ENCODE measurements at regions not wholly inside any gene's neighbourhood (a gene's known extent, or its start where the extent isn't known, plus 50 kb on each side); places are given as distances from the start of the nearest gene placed in this dataset.
"Not testable (repeated sequence)": the region's sequence is repeated elsewhere in the genome, so short reads cannot be mapped to it uniquely, and the experiment has no call there.

DNA sequence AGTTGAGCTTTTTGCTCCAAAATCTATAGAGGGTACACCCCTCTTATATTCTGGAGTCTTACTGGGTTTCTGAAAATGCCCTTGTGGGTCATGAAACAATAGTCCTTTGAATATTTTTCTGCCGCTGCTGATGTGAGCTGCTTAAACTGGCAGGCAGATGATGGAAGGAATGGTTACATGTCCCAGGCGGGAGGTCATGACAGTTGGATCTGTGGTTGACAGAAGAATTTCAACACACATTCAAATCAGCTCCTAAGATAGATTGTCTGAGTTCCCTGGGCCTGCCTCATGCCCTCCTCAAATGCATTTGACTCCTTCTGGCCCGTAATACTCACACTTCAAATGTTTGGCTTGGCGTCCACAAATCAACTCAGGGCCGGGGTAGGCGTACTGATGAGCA, 105.0 kb upstream of the IKBKE start:
- not testable (repeated sequence) for H3K79me2 ChIP-seq (ENCODE audit: insufficient read depth, low read length); DNase-seq (ENCODE audit: insufficient read length, low spot score, missing footprints); H3K36me3 ChIP-seq (ENCODE audit: insufficient read depth, low read length); H3K4me3 ChIP-seq (ENCODE audit: insufficient read depth, low read length); H4K20me1 ChIP-seq (ENCODE audit: insufficient read depth, low read length); H2AFZ ChIP-seq (ENCODE audit: low read length); H3K27me3 ChIP-seq (ENCODE audit: insufficient read depth, low read length); H3K9me3 ChIP-seq (ENCODE audit: low read depth, low read length); H3K4me1 ChIP-seq (ENCODE audit: insufficient read depth, low read length); H3K4me2 ChIP-seq (ENCODE audit: insufficient read depth, low read length)
- H3K27ac ChIP-seq (ENCODE audit: low read depth, low read length), result peak overlapping the region; percentile 51

DNA sequence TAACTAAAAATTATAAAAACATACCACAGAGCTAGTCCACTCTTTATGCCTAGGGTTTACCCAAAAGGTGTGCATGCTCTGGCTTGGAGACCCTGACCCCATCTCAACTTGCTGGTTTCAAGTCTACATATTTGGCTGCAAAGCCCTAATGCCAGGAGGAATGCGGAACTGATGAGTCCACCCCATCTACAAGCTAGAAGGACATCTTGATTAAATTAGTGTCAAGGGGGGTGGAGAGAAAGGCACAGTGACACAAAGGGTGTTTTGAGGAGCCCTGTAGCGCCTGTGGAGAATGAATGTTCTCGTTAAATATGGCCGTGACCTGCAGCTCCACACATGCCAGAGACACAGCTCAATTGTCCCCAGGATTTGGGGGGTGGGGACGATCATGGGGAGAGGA, 104.1 kb upstream of the IKBKE start:
- not testable (repeated sequence) for H3K9me3 ChIP-seq (ENCODE audit: low read depth, low read length); H3K79me2 ChIP-seq (ENCODE audit: insufficient read depth, low read length); H3K4me2 ChIP-seq (ENCODE audit: insufficient read depth, low read length); DNase-seq (ENCODE audit: insufficient read length, low spot score, missing footprints); H3K36me3 ChIP-seq (ENCODE audit: insufficient read depth, low read length); H3K27ac ChIP-seq (ENCODE audit: low read depth, low read length); H3K4me3 ChIP-seq (ENCODE audit: insufficient read depth, low read length); H3K4me1 ChIP-seq (ENCODE audit: insufficient read depth, low read length); H2AFZ ChIP-seq (ENCODE audit: low read length); H4K20me1 ChIP-seq (ENCODE audit: insufficient read depth, low read length); H3K27me3 ChIP-seq (ENCODE audit: insufficient read depth, low read length)

DNA sequence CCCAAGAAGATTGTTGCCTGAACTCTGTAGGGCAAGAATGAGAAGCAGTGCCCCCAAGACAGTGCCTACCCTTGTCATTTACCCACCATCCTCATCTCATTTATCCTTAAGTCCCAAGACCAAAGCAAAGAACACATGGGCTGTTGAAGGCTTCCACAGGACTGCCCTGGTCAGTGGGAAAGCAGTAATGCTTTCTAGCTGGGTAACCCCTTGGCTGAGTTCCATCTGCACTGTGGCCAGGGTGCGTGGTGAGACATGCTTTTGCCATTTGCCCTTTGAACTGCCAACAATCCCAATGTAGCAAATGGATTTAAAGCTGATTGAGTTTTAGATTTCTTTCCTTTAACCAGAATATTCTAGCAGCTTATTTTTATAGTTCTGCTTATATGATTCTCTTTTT, 103.5 kb upstream of the IKBKE start:
- not testable (repeated sequence) for H2AFZ ChIP-seq (ENCODE audit: low read length); H3K36me3 ChIP-seq (ENCODE audit: insufficient read depth, low read length); H3K4me1 ChIP-seq (ENCODE audit: insufficient read depth, low read length); H3K27me3 ChIP-seq (ENCODE audit: insufficient read depth, low read length); H3K79me2 ChIP-seq (ENCODE audit: insufficient read depth, low read length); H3K27ac ChIP-seq (ENCODE audit: low read depth, low read length); DNase-seq (ENCODE audit: insufficient read length, low spot score, missing footprints); H3K4me2 ChIP-seq (ENCODE audit: insufficient read depth, low read length); H3K4me3 ChIP-seq (ENCODE audit: insufficient read depth, low read length); H4K20me1 ChIP-seq (ENCODE audit: insufficient read depth, low read length); H3K9me3 ChIP-seq (ENCODE audit: low read depth, low read length)

DNA sequence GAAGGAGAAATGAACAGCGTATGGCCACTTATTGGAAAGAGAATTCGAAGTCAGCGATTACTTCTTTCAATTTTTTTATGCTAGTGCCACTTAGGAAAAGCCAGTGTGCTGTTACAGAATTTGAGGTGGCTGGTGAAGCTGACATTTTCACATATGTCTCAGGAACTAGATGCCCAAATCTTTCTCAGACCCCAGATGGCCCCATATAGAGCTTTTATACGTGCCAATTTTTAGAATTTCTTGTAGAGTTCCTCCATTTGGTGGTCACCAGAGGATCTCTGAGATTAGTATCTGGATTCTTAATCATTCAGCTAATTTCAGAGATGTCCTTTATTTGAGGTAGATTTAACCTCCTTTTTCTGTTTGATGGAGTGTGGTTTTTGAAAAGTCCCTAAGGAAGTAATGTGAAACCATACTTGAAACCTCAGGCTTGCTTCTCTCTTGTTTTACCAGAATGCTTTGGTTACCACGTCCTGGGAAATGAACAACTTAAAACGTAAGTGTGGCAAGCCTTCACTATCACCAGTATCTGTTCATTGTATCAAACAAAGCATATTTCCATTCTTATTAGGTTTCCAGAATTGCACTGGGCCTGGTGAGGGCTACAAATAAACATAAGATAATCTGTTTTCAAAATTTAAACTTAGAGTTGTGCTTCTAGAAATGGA, 102.2 kb upstream of the IKBKE start:
- not testable (repeated sequence) for H3K79me2 ChIP-seq (ENCODE audit: insufficient read depth, low read length); H3K36me3 ChIP-seq (ENCODE audit: insufficient read depth, low read length); H3K27me3 ChIP-seq (ENCODE audit: insufficient read depth, low read length); H3K9me3 ChIP-seq (ENCODE audit: low read depth, low read length); H3K4me2 ChIP-seq (ENCODE audit: insufficient read depth, low read length); H3K4me1 ChIP-seq (ENCODE audit: insufficient read depth, low read length); H2AFZ ChIP-seq (ENCODE audit: low read length); H4K20me1 ChIP-seq (ENCODE audit: insufficient read depth, low read length); H3K27ac ChIP-seq (ENCODE audit: low read depth, low read length); DNase-seq (ENCODE audit: insufficient read length, low spot score, missing footprints); H3K4me3 ChIP-seq (ENCODE audit: insufficient read depth, low read length)

DNA sequence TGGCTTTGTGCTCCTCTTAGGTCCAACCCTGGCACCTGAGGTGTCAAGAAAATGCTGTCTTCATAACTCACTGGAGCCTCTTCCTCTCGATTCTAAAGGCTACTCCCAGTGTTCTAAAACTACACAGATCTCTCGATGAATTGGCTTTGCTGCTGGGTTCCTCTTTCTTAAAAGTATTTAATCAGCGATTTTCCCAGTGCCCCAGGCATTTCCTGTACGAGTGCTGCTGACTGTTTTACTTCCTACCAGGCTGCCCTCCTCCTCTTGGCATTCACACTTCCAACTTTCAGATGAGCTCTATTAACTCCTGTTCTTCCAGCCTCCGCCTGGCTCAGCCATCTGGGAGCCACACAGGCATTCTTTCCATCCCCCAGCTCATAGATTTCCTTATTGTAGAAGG, 95.6 kb upstream of the IKBKE start:
- H4K20me1 ChIP-seq (ENCODE audit: insufficient read depth, low read length); H3K9me3 ChIP-seq (ENCODE audit: low read depth, low read length); H3K36me3 ChIP-seq (ENCODE audit: insufficient read depth, low read length); H3K27ac ChIP-seq (ENCODE audit: low read depth, low read length); H3K4me3 ChIP-seq (ENCODE audit: insufficient read depth, low read length); DNase-seq (ENCODE audit: insufficient read length, low spot score, missing footprints); H3K4me1 ChIP-seq (ENCODE audit: insufficient read depth, low read length); H2AFZ ChIP-seq (ENCODE audit: low read length); H3K4me2 ChIP-seq (ENCODE audit: insufficient read depth, low read length); H3K79me2 ChIP-seq (ENCODE audit: insufficient read depth, low read length); H3K27me3 ChIP-seq (ENCODE audit: insufficient read depth, low read length): not testable (repeated sequence)

GRCh38 chr1:206375552-206375951, 94.7 kb upstream of the IKBKE start:
- not testable (repeated sequence) for H3K27ac ChIP-seq (ENCODE audit: low read depth, low read length); H3K9me3 ChIP-seq (ENCODE audit: low read depth, low read length); H3K4me2 ChIP-seq (ENCODE audit: insufficient read depth, low read length); H3K27me3 ChIP-seq (ENCODE audit: insufficient read depth, low read length); H3K36me3 ChIP-seq (ENCODE audit: insufficient read depth, low read length); DNase-seq (ENCODE audit: insufficient read length, low spot score, missing footprints); H4K20me1 ChIP-seq (ENCODE audit: insufficient read depth, low read length); H3K4me3 ChIP-seq (ENCODE audit: insufficient read depth, low read length); H2AFZ ChIP-seq (ENCODE audit: low read length); H3K79me2 ChIP-seq (ENCODE audit: insufficient read depth, low read length); H3K4me1 ChIP-seq (ENCODE audit: insufficient read depth, low read length)

DNA sequence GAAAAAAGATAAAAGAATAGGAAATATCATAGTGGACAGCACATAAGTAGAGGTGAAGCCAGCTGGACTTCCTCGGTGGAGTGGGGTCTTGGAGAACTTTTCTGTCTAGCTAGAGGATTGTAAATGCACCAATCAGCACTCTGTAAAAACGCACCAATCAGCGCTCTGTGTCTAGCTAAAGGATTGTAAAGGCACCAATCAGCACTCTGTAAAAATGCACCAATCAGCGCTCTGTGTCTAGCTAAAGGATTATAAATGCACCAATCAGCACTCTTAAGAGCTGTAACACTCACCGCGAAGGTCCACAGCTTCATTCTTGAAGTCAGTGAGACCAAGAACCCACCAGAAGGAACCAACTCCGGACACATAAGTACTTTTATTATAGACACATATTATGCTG, 91.8 kb upstream of the IKBKE start:
- not testable (repeated sequence) for H3K4me2 ChIP-seq (ENCODE audit: insufficient read depth, low read length); H3K4me1 ChIP-seq (ENCODE audit: insufficient read depth, low read length); H2AFZ ChIP-seq (ENCODE audit: low read length); H3K79me2 ChIP-seq (ENCODE audit: insufficient read depth, low read length); DNase-seq (ENCODE audit: insufficient read length, low spot score, missing footprints); H4K20me1 ChIP-seq (ENCODE audit: insufficient read depth, low read length); H3K9me3 ChIP-seq (ENCODE audit: low read depth, low read length); H3K4me3 ChIP-seq (ENCODE audit: insufficient read depth, low read length); H3K36me3 ChIP-seq (ENCODE audit: insufficient read depth, low read length); H3K27me3 ChIP-seq (ENCODE audit: insufficient read depth, low read length); H3K27ac ChIP-seq (ENCODE audit: low read depth, low read length)

DNA sequence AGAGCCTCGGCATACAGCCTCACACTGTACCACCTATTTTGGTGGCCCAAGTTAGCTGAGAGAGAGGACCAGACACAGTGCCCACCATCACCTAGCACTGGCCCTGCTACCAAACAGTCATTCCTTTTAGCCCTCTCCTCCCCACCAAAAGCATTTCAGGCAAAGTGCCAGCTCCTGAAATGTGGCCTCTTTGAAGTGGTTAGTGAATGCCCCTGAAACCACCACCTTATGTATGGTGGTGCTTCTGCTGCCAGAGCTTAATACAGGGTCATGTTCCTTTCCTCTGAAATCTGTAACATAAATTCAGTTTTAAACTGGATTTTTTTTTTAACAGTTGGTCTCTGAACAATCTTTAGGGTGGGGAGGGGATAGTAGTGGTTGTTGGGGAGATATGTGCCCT, 91.0 kb upstream of the IKBKE start:
- not testable (repeated sequence) for H3K27me3 ChIP-seq (ENCODE audit: insufficient read depth, low read length); H3K36me3 ChIP-seq (ENCODE audit: insufficient read depth, low read length); H4K20me1 ChIP-seq (ENCODE audit: insufficient read depth, low read length); H3K9me3 ChIP-seq (ENCODE audit: low read depth, low read length); H3K4me3 ChIP-seq (ENCODE audit: insufficient read depth, low read length); H3K27ac ChIP-seq (ENCODE audit: low read depth, low read length); H3K4me2 ChIP-seq (ENCODE audit: insufficient read depth, low read length); H3K4me1 ChIP-seq (ENCODE audit: insufficient read depth, low read length); DNase-seq (ENCODE audit: insufficient read length, low spot score, missing footprints); H2AFZ ChIP-seq (ENCODE audit: low read length); H3K79me2 ChIP-seq (ENCODE audit: insufficient read depth, low read length)

GRCh38 chr1:206380163-206380790, 90.0 kb upstream of the IKBKE start:
- H3K4me2 ChIP-seq (ENCODE audit: insufficient read depth, low read length), result not testable (repeated sequence)

More at GRCh38 chr1:206380163-206380790, 90.0 kb upstream of the IKBKE start:
- H3K79me2 ChIP-seq (ENCODE audit: insufficient read depth, low read length); H2AFZ ChIP-seq (ENCODE audit: low read length); H3K4me1 ChIP-seq (ENCODE audit: insufficient read depth, low read length); H3K4me3 ChIP-seq (ENCODE audit: insufficient read depth, low read length); DNase-seq (ENCODE audit: insufficient read length, low spot score, missing footprints); H3K27me3 ChIP-seq (ENCODE audit: insufficient read depth, low read length); H3K36me3 ChIP-seq (ENCODE audit: insufficient read depth, low read length); H3K9me3 ChIP-seq (ENCODE audit: low read depth, low read length); H4K20me1 ChIP-seq (ENCODE audit: insufficient read depth, low read length): not testable (repeated sequence)
- H3K27ac ChIP-seq (ENCODE audit: low read depth, low read length), result peak overlapping the region; percentile 41

All from osteoblast (primary cell).